ACC112 (cell line): ENCODE measurements at regions not wholly inside any gene's neighbourhood (a gene's known extent, or its start where the extent isn't known, plus 50 kb on each side); places are given as distances from the start of the nearest gene placed in this dataset.
"Not testable (repeated sequence)": the region's sequence is repeated elsewhere in the genome, so short reads cannot be mapped to it uniquely, and the experiment has no call there.

ENCODE experiments used
- H2AFZ ChIP-seq: fragments of 200-600 bp; sonication (generic); one replicate; pipeline ENCODE4 v1.6.0; 2017; ENCODE audit warnings: antibody characterized with exemption, low read length; ENCODE audit not compliant: unreplicated experiment
- H3K27ac ChIP-seq: fragments of 200-600 bp; sonication (generic); 2 replicates; pipeline ENCODE4 v1.5.1; 2014; ENCODE audit warnings: low read depth, mild to moderate bottlenecking, antibody characterized with exemption, low read length, moderate library complexity
- H3K27me3 ChIP-seq: fragments of 200-600 bp; sonication (generic); 2 replicates; pipeline ENCODE4 v1.6.1; 2014; ENCODE audit warnings: mild to moderate bottlenecking, antibody characterized with exemption, low read length, moderate library complexity, mixed read lengths; ENCODE audit not compliant: insufficient read depth
- H3K36me3 ChIP-seq: fragments of 200-600 bp; sonication (generic); 2 replicates; pipeline ENCODE4 v1.6.1; 2016; ENCODE audit warnings: mild to moderate bottlenecking, antibody characterized with exemption, low read length, moderate library complexity, mixed read lengths; ENCODE audit not compliant: insufficient read depth
- H3K4me1 ChIP-seq: fragments of 200-600 bp; sonication (generic); one replicate; pipeline ENCODE4 v1.6.1; 2016; ENCODE audit warnings: low read length, mixed read lengths; ENCODE audit not compliant: insufficient read depth, unreplicated experiment, control insufficient read depth
- H3K4me3 ChIP-seq: fragments of 200-600 bp; sonication (generic); 2 replicates; pipeline ENCODE4 v1.5.1; 2014; ENCODE audit warnings: mild to moderate bottlenecking, low read depth, low read length
- H3K79me2 ChIP-seq: fragments of 200-600 bp; sonication (generic); one replicate; pipeline ENCODE4 v1.6.0; 2016; ENCODE audit warnings: low read length; ENCODE audit not compliant: control insufficient read depth, unreplicated experiment, insufficient read depth

DNA sequence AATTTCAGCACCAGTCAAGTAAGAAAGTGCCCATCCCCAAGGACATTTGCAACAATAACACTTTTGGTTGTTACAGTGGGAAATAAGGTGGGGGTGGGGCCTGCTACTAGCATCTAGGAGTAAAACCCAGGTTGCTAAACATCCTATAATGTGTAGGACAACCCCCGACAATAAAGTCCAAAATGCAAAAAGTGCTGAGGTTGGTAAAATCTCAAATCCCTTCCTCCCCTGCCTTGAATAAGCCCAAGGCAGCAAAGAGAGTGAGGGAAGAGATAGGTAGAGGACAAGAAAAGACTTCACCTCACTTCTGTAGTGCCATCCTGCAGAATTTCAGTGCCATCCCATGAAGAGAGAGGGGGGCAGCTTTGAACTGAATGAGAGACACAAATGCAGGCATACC, 117.5 kb upstream of the NIPBL start:
- Histone ChIP-seq H3K36me3 (no peaks in the 10 kb centered on the region), H3K4me1 (no peaks in the 10 kb centered on the region), H3K27me3 (peaks cover 97% of the 10 kb centered on the region), H3K79me2 (no peaks in the 10 kb centered on the region), H2AFZ (no peak overlapping the region), H3K4me3 (no peak overlapping the region), H3K27ac (no peak overlapping the region)

DNA sequence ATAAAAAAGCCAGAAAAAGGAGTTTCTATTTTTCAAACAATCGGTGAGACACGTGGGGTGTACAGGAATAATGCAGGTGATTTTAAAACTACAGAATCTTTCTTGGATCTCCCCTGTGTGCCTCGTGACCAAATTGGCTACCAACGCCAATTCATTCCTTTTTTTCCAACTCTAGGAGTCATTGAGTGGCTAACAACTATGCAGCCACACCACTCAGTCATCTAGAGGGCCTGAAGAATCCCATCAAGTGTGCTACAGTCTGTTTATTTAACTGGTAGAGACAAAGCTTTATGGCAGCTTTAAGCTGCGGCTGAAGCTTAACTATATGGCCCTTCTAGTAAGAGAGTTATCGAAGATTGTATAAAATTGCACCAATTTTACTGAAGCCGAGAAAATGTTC, 113.1 kb upstream of the NIPBL start:
- Histone ChIP-seq H3K79me2 (no peaks in the 10 kb centered on the region), H3K4me3 (no peak overlapping the region), H3K27ac (no peak overlapping the region), H3K4me1 (no peaks in the 10 kb centered on the region), H2AFZ (no peak overlapping the region), H3K27me3 (peaks cover 99% of the 10 kb centered on the region), H3K36me3 (no peaks in the 10 kb centered on the region)

DNA sequence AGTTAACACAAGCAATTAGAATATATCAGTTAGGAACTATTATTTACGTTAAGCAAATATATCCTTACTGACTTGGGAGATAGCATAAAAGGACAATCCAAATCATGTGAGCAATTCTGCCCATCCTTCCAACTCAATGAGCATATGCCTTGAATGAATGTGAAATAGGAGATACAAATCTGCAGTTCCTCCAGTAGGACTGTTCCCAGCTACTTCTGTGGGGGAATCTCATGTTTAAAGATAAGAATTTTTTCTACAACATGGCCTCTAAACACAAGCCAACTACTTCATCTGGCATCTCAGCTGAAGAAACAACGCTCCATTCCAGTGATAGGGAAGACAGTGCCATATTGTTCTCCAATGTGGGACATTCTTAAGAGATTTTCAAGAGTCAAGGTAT, 110.7 kb upstream of the NIPBL start:
- Histone ChIP-seq H3K4me1 (no peaks in the 10 kb centered on the region), H3K27me3 (peaks cover 81% of the 10 kb centered on the region), H2AFZ (no peak overlapping the region), H3K36me3 (no peaks in the 10 kb centered on the region), H3K4me3 (no peak overlapping the region), H3K27ac (no peak overlapping the region), H3K79me2 (no peaks in the 10 kb centered on the region)

DNA sequence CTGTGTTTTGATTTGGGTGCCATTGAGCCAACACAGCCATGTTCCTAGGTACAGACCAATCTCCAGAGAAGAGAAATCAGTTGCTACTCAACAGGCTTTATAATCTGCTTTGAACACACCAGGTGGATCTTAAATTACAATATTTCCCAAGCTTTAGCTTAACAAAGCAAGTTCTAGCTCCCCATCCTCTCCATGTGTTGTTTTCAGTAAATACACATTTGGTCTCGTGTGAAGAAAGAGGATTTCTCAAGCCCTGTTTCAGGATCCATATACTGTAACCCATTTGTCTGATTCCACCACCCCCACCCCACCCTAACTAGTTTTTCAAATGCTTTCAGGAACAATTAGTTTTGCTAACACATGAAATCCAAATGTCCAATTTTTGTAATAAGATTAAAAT, 109.6 kb upstream of the NIPBL start:
- H3K27ac ChIP-seq = no peak overlapping the region
- no peak overlapping the region for H3K4me3 ChIP-seq
- no peaks in the 10 kb centered on the region for H3K79me2 ChIP-seq
- no peaks in the 10 kb centered on the region for H3K4me1 ChIP-seq
- no peak overlapping the region for H2AFZ ChIP-seq
- H3K36me3 ChIP-seq = no peaks in the 10 kb centered on the region
- H3K27me3 ChIP-seq = peaks cover 79% of the 10 kb centered on the region

DNA sequence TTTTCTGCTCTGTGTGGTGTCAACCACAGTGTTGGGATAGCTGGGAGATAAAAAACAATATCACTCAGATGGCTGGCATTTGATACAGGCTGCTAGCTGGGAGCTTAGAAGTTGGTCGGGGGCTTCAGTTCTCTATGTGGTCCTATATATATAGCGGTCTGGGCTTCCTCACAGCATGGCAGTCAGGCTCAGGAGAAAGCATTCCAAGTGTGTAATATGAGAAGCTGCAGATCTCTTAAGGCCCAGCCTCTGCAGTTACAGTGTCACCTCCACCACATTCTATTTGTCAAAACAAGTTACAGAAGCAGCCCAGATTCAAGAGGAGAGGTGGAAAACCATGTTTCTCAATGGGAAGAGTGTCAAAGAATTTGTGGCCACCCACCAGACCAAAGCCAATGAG, 108.1 kb upstream of the NIPBL start:
- no peaks in the 10 kb centered on the region for H3K79me2 ChIP-seq

DNA sequence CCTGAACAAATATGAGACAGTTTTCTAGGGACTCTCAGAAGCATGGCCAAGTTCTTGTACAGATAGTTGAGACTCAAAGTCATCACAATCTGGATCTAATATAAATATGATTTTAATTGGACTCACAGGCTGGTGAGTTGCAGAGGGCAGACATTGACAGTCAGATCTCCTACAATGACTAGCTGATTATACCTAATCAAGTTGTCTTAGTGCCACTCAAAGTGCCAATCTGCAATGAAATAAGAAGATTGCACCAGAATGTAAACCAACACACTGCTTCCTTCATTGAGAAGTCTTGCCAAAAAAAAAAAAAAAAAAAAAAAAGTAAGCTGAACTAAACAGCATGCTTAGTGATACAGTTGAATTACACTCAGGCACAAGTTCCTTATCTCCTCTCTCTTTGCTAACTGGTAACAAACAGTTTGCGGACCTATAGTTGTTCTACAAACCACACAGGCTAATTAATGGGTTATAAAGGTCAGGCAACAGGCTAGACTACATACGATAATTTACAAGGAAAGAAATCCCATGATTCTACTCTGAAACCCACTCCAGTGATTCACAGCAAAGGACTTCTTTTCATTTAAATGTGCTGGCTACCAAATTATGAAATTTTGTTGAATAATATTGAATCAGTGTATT, 107.3 kb upstream of the NIPBL start:
- Histone ChIP-seq H3K4me1 (no peaks in the 10 kb centered on the region), H3K27me3 (peaks cover 76% of the 10 kb centered on the region), H3K4me3 (no peak overlapping the region), H3K79me2 (no peaks in the 10 kb centered on the region), H2AFZ (no peak overlapping the region), H3K27ac (no peak overlapping the region), H3K36me3 (no peaks in the 10 kb centered on the region)

More for the DNA sequence above, 108.1 kb upstream of the NIPBL start:
- Histone ChIP-seq H3K4me1 (no peaks in the 10 kb centered on the region), H3K36me3 (no peaks in the 10 kb centered on the region), H3K27ac (no peak overlapping the region), H3K4me3 (no peak overlapping the region), H2AFZ (no peak overlapping the region), H3K27me3 (peaks cover 77% of the 10 kb centered on the region)

DNA sequence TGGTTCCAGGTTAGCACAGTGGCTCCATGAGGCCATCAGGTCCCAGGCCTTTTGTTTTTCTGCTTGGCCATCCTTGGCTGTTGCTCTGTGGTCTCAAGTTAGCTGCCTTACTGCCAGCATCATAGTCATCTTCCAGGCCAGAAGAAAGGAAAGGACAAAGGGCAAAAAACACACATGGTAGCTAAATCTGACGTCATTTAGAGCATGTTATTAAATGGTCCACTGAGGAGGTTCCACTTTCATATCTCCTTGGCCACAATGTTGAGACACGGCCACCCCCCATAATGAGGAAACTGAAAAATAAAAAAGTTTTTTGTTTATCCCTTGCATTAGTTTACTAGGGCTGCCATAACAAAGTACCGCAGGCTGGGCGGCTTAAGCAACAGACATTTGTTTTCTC, 106.4 kb upstream of the NIPBL start:
- Histone ChIP-seq H3K27me3 (peaks cover 71% of the 10 kb centered on the region), H3K79me2 (no peaks in the 10 kb centered on the region), H3K36me3 (no peaks in the 10 kb centered on the region), H3K27ac (no peak overlapping the region), H2AFZ (no peak overlapping the region), H3K4me1 (no peaks in the 10 kb centered on the region), H3K4me3 (no peak overlapping the region)

DNA sequence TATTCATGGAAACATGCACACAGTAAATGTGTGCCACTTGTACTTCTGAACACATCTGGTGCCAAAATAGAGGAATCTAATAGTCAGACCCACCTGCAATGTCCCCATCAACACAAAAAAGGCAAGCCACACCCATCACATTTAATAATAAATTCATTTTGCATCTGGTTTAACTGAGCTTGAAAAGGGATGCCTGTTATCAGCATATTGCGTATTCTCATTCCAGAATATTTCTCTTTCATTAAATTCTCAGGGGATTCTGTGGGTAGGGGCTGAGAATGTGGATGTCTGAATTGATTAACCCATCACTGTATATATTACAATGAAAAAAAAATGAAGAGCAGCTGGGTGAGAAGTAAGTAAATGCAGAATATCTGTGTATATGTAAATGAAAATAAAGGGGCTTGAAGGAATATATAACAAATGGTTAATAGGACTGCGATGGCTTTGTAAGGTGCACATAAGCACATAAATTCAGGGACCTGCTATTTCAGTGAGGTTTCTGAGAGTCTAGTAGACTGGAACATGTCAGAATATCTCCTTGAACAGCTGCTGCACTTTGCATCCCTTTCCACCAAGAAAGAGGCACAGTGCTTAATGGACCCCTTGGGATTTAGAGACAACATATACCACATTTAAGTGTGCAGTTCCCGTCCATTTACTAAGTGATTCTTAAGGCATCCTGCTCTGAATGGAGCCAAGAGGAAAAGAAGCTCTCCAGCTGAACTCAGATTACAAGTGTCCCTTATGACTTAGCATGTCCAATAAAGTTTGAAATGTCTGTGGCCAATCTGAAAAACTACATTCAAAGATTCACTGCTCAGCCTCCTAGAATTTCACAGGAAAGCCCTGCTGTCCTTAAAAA, 104.1 kb upstream of the NIPBL start:
- Histone ChIP-seq H3K36me3 (no peaks in the 10 kb centered on the region), H3K4me1 (no peaks in the 10 kb centered on the region), H3K27me3 (peaks cover 65% of the 10 kb centered on the region), H3K79me2 (no peaks in the 10 kb centered on the region), H2AFZ (no peak overlapping the region), H3K27ac (no peak overlapping the region), H3K4me3 (no peak overlapping the region)

DNA sequence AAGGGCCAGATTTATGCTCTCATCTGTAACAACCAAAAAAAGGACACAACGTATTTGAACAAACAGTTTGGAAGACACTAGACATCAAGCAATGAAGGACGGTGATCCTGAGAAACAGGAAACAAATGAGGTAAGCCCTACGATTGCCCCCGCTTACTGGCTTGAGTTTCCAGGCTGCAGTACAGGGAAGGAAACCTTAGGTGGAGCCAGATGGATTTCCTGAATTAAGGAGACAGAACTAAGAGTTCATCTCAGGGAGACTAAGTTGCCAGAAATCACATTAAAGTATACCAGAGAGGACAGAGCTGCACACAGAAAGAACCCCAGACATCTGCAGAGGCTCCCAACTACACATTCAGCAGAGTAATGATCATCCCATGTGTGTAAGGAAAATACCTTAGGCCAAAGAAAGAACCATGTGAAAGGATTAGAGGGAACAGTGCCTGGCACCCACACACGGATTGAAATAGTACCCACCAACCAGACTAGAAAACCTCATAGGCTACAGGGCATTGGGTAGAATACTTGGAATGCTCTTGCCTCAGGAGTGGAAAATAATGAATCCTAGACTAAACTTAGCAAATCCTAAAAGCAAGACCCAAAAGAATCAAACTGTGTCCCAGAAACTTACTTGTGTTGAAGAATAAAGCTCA, 99.3 kb upstream of the NIPBL start:
- no peak overlapping the region for H3K27ac ChIP-seq
- H3K4me3 ChIP-seq = no peak overlapping the region
- H2AFZ ChIP-seq = no peak overlapping the region
- no peaks in the 10 kb centered on the region for H3K79me2 ChIP-seq
- no peaks in the 10 kb centered on the region for H3K36me3 ChIP-seq
- H3K27me3 ChIP-seq = peaks cover 66% of the 10 kb centered on the region
- no peaks in the 10 kb centered on the region for H3K4me1 ChIP-seq

DNA sequence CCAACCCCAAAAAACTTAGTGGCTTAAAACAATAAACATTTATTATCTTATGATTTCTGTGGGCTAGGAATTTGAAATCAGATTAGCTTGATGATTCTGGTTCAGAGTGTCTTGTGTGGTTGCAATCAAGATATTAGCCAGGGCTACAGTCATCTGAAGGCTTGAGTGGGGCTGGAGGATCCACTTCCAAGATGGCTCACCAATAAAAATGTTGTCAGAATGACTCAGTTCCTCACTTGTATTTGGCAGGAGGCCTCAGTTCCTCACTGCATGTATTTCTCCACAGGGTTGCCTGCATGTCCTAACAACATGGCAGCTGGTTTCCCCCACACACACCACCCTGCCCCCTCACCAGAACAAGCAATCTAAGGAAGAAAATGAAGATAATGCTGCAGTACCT, 98.2 kb upstream of the NIPBL start:
- Histone ChIP-seq H2AFZ (no peak overlapping the region), H3K27ac (no peak overlapping the region), H3K4me3 (no peak overlapping the region), H3K4me1 (no peaks in the 10 kb centered on the region), H3K36me3 (no peaks in the 10 kb centered on the region), H3K27me3 (peaks cover 56% of the 10 kb centered on the region), H3K79me2 (no peaks in the 10 kb centered on the region)

DNA sequence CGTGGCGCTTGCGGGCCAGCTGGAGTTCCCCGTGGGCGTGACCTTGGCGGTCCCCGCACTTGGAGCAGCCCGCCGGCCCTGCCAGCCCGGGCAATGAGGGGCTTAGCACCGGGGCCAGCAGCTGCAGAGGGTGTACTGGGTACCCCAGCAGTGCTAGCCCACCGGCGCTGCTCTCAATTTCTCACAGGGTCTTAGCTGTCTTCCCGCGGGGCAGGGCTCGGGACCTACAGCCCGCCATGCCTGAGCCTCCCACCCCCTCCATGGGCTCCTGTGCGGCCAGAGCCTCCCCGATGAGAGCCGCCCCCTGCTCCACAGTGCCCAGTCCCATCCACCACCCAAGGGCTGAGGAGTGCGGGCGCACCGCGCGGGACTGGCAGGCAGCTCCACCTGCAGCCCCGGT, 94.0 kb upstream of the NIPBL start:
- not testable (repeated sequence) for H3K4me3 ChIP-seq, H3K27ac ChIP-seq, H2AFZ ChIP-seq, H3K4me1 ChIP-seq, H3K79me2 ChIP-seq, H3K36me3 ChIP-seq
- H3K27me3 ChIP-seq = peaks cover 57% of the 10 kb centered on the region
